Cardiac fibroblast (primary cell): ENCODE measurements at regions not wholly inside any gene's neighbourhood (a gene's known extent, or its start where the extent isn't known, plus 50 kb on each side); places are given as distances from the start of the nearest gene placed in this dataset.
A peak's percentile ranks its signal among the peaks of the same experiment; 100 is the strongest.

Experiments
- DNase-seq, 2 donors: peaks; one replicate each; pipeline versions ENCODE4 v3.0.0 to v3.0.0-alpha.2; 2010; ENCODE audit warnings: low read depth in 2 of 2
- H3K4me3 ChIP-seq, 2 donors: replicated peaks in 1 of 2; 1 replicate in 1 of 2; 2 replicates in 1 of 2; pipeline ENCODE4 v1.5.1; 2011; ENCODE audit warnings: low read depth in 2 of 2, low read length in 2 of 2, mild to moderate bottlenecking in 2 of 2, moderate library complexity in 1 of 2
- TF ChIP-seq, protein P1 (sequence below): IDR thresholded peaks from one replicate; pipeline ENCODE4 v1.5.1; 2011; ENCODE audit warnings: low read depth, mild to moderate bottlenecking, low read length, inconsistent platforms

DNA sequence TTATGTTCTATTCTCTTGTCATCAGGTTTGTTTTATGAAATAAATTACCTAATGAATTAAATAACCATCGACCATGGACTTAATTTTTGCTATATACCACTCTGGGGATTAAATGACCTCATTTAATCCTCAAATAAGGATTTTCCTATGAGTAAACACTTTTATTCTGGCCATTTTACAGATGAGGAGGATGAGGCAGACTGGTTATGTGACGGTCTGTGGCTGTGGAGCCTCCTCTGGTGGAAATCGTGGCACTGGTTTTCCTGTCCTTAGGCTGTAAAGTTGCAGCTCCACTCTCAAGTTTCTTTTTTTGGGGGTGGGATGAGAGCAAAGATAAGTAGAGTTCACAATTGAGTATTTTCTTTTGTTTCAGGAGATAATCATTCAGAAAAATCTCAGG, 105.2 kb downstream of the XCL2 start:
- no peak for DNase-seq
- H3K4me3 ChIP-seq, result no peak overlapping the region
- TF ChIP-seq, protein P1, sequence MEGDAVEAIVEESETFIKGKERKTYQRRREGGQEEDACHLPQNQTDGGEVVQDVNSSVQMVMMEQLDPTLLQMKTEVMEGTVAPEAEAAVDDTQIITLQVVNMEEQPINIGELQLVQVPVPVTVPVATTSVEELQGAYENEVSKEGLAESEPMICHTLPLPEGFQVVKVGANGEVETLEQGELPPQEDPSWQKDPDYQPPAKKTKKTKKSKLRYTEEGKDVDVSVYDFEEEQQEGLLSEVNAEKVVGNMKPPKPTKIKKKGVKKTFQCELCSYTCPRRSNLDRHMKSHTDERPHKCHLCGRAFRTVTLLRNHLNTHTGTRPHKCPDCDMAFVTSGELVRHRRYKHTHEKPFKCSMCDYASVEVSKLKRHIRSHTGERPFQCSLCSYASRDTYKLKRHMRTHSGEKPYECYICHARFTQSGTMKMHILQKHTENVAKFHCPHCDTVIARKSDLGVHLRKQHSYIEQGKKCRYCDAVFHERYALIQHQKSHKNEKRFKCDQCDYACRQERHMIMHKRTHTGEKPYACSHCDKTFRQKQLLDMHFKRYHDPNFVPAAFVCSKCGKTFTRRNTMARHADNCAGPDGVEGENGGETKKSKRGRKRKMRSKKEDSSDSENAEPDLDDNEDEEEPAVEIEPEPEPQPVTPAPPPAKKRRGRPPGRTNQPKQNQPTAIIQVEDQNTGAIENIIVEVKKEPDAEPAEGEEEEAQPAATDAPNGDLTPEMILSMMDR, result no peak

DNA sequence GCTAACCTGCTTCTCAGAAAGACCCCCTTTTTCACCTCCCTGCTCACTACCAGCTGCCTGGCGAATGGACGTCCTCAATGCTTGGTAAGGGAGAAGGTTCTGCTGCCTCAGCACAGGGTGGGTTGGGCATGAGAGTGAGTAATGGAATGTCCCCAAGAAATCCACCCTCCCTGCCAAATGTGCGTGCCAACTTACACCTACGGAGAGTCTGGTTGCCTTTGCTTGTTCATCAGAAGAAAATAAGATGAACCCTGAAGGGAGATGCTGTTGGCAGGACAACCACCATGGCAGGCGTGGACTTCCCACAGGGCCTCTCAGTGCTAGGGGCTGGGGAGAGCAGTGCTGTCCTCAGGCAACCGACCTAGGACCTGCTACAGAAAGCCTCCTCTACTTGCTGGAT, 106.0 kb downstream of the XCL2 start:
- H3K4me3 ChIP-seq, result no peak overlapping the region
- no peak for DNase-seq
- TF ChIP-seq, protein P1, result no peak

DNA sequence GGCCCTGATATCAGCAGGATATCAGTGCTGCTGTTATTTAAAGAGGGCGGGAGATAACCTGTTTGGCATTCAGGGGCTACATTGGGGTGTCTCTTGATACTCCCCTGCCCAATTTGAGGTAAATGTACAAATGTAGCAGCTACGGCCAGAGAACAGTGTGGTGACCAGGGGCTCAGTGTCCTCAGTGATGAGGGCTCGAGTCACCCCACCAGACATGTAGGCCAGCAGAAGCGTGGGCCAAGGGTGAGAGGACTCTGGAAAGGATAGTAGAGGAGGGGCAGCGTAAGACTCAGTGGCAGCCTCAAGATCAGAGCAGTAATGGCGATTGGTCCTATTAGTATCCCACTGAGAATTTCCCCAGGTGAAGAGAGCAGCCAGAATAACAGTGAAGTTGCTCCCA, 108.4 kb downstream of the XCL2 start:
- no peak overlapping the region for H3K4me3 ChIP-seq
- TF ChIP-seq, protein P1, result no peak
- DNase-seq, result no peak

DNA sequence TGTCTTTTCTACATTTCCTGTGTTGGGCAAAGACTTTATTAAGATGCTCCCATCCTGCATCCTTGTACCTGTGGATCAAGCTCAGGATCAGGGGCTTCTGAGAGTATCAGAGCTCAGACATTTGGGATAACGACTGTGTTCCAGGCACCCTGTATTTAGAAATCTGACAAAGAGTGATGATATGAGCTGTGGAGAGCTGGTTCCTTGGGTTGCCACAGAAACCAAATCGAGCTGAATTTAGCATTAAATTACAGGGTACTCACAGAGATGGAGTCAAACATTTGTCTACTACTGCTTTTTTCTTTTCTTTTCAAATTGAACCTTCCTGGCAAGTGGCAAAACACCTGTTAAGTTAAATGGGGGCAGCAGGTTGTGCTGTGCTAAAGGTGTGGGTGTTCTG, 110.6 kb downstream of the XCL2 start:
- no peak overlapping the region for H3K4me3 ChIP-seq
- TF ChIP-seq, protein P1, result no peak
- no peak for DNase-seq

DNA sequence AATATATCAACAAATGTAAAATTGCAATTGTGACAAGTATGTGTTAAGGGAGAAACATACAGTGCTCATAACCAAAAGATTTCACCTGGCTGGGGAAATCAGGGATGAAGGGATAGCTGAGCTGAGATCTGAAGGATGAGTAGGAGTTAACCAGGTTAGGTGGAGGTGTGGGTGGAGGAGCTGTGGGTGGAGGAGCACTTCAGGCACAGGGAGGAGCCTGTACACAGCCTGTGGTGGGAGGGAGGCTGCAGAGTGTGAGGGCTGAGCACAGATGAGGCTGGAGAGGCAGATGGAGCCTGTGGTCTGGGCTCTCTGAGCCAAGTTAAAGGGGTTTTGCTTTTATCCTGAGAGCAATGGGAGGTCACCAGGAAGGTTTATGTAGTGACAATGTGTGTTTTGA, 111.9 kb downstream of the XCL2 start:
- TF ChIP-seq, protein P1, result no peak

DNA sequence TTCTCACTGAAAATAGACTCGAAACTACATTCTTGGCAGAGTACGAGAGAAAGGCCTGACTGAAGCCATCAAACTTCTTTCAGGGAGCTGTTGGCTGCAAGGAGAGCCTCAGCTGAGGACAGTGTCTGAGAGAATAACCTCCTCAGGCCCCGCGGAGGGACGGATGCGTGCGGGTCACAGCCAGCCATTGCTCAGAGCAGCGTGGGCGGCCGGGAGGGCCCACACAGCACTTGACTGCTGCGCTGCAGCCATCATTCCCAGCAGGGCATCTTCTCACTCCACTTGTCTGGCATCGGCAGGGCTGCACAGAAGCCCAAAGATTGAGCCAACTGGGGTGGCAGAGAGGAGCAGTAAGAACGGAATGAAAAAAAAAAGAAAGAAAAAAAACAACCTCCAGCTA, 113.5 kb downstream of the XCL2 start:
- DNase-seq, result no peak
- TF ChIP-seq, protein P1, result no peak

More for the DNA sequence above, 111.9 kb downstream of the XCL2 start:
- DNase-seq, result no peak
- H3K4me3 ChIP-seq, result no peak overlapping the region

DNA sequence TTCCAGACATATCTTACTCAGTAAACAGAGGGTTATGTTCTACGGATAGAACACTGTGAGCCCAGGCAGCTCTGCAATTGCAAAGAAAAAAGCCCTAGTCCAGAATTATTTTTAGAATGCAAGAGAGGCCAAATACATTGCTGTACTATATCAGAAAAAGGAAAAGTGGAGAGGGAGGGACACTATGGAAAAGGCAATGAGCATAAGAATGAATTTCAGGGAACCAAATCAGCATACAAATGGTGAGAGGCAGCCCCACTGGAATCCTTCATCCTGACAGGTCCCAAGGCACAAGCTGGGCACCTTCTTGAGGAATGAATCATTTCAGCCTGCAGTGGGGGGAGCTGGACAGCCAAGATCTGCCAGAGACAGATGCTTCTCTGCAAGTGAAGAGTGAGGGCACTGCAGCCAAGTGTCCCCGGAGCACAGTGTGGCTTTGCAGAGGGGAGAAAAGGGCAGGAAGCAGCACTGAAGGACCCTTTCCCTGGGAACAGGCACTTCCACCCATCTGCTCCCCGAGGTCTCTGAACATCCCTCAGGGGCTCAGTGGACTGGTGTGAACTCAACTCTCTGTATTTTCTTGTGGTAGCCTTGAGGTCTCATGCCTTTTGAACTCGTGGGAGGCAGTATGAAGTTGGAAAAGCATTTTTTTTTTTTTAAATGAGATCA, 115.6 kb downstream of the XCL2 start:
- TF ChIP-seq, protein P1, result no peak
- DNase-seq, result peak; percentile 31 to 81
- no peak overlapping the region for H3K4me3 ChIP-seq

More for the DNA sequence above, 113.5 kb downstream of the XCL2 start:
- no peak overlapping the region for H3K4me3 ChIP-seq
